ENCODE measurements at regions not wholly inside any gene's neighbourhood (a gene's known extent, or its start where the extent isn't known, plus 50 kb on each side); places are given as distances from the start of the nearest gene placed in this dataset.

DNA sequence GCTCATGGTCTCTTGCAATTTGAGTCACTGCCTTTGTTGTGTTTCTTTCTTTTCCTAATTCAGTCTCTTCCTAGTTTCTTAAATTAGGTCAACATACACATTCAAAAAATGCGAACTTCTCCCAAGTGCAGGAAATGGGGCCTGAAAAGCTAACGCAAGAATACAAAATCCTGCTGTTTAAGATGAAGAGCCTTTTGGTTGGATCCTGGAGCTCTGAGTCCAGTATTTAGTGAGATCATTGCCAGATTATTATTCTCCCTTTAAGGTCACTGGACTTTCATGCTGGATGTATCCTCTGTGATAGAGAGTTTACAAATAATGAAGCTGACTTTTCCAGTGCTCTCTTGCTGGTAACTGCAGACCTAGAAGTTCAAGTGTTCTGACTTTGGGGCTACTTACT, 401.9 kb upstream of the MKI67 start:
- no peaks in the 10 kb centered on the region for H3K9me3 Mint-ChIP-seq (ENCODE audit: low read depth)
- no peaks in the 10 kb centered on the region for H3K36me3 Mint-ChIP-seq
- peaks cover 2% of the 10 kb centered on the region for H3K27me3 Mint-ChIP-seq
- H3K27ac Mint-ChIP-seq: no peak overlapping the region
- CTCF ChIA-PET: interaction anchor here (1.3 kb wide), 1 partner anchor 260 kb away, joined by 3 read pairs; no protein-coding TSS in a partner anchor
- DNase-seq: no peak
- no peak overlapping the region for H3K4me3 Mint-ChIP-seq
- no peaks in the 10 kb centered on the region for H3K4me1 Mint-ChIP-seq
- ATAC-seq: no peak

- Mint-ChIP-seq H3K27ac (no peak overlapping the region), H3K27me3 (peaks cover 2% of the 10 kb centered on the region), H3K4me1 (no peaks in the 10 kb centered on the region), H3K9me3 (ENCODE audit: low read depth) (no peaks in the 10 kb centered on the region), H3K36me3 (no peaks in the 10 kb centered on the region), H3K4me3 (no peak overlapping the region)
- ATAC-seq: no peak
- DNase-seq: no peak
- CTCF ChIA-PET: interaction anchor here (1.3 kb wide), 1 partner anchor 261 kb away, joined by 3 read pairs; no protein-coding TSS in a partner anchor
These were observed 402.6 kb upstream of the MKI67 start for GRCh38 chr10:128528781-128529180.

GRCh38 chr10:128529225-128529624, 403.0 kb upstream of the MKI67 start:
- H3K27me3 Mint-ChIP-seq: peaks cover 2% of the 10 kb centered on the region
- no peak overlapping the region for H3K4me3 Mint-ChIP-seq
- H3K27ac Mint-ChIP-seq: no peak overlapping the region
- no peaks in the 10 kb centered on the region for H3K9me3 Mint-ChIP-seq (ENCODE audit: low read depth)
- CTCF ChIA-PET: interaction anchor here (1.3 kb wide), 1 partner anchor 261 kb away, joined by 3 read pairs; no protein-coding TSS in a partner anchor
- H3K4me1 Mint-ChIP-seq: no peaks in the 10 kb centered on the region
- no peak for ATAC-seq
- H3K36me3 Mint-ChIP-seq: no peaks in the 10 kb centered on the region
- DNase-seq: no peak

GRCh38 chr10:128530301-128530700, 404.1 kb upstream of the MKI67 start:
- H3K27me3 Mint-ChIP-seq: peaks cover 2% of the 10 kb centered on the region
- H3K4me1 Mint-ChIP-seq: no peaks in the 10 kb centered on the region
- no peaks in the 10 kb centered on the region for H3K36me3 Mint-ChIP-seq
- H3K4me3 Mint-ChIP-seq: no peak overlapping the region
- H3K27ac Mint-ChIP-seq: no peak overlapping the region
- no peak for DNase-seq
- ATAC-seq: no peak
- CTCF ChIA-PET: no interaction called here
- no peaks in the 10 kb centered on the region for H3K9me3 Mint-ChIP-seq (ENCODE audit: low read depth)

DNA sequence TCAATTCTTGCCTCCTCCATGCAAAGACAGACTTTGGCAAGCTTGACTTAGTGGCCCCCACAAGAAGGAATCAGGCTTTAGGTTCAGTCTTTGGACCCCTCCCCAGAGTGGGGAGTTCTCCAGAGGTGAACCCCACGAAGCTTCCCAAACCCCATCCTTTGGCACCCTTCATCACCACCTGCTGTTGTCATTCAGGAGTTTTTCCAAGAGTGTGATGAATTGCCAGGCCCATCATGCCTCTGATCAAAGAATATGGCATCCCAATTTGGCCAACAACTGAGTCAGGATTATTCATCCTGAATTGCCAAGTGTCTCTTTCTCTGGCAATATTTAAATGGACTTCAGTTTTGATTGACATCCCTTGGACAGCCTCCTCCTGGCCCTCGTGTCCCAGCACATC, 404.7 kb upstream of the MKI67 start:
- Mint-ChIP-seq H3K36me3 (no peaks in the 10 kb centered on the region), H3K4me3 (no peak overlapping the region), H3K27me3 (peaks cover 2% of the 10 kb centered on the region), H3K27ac (no peak overlapping the region), H3K4me1 (no peaks in the 10 kb centered on the region), H3K9me3 (ENCODE audit: low read depth) (no peaks in the 10 kb centered on the region)
- DNase-seq (no peak), ATAC-seq (no peak)
- CTCF ChIA-PET: no interaction called here

GRCh38 chr10:128534686-128535085, 408.5 kb upstream of the MKI67 start:
- CTCF ChIA-PET: interaction anchor here (1.0 kb wide), 1 partner anchor 356 kb away, joined by 3 read pairs; no protein-coding TSS in a partner anchor
- ATAC-seq (no peak), DNase-seq (no peak)
- peaks cover 22% of the 10 kb centered on the region for H3K27me3 Mint-ChIP-seq
- no peaks in the 10 kb centered on the region for H3K36me3 Mint-ChIP-seq
- H3K4me3 Mint-ChIP-seq: no peak overlapping the region
- H3K9me3 Mint-ChIP-seq (ENCODE audit: low read depth): no peaks in the 10 kb centered on the region
- H3K27ac Mint-ChIP-seq: no peak overlapping the region
- H3K4me1 Mint-ChIP-seq: no peaks in the 10 kb centered on the region

GRCh38 chr10:128536259-128536658, 410.0 kb upstream of the MKI67 start:
- CTCF ChIA-PET: no interaction called here
- H3K9me3 Mint-ChIP-seq (ENCODE audit: low read depth): no peaks in the 10 kb centered on the region

GRCh38 chr10:128537834-128538330, 411.7 kb upstream of the MKI67 start:
- peaks cover 44% of the 10 kb centered on the region for H3K27me3 Mint-ChIP-seq
- no peak overlapping the region for H3K27ac Mint-ChIP-seq
- no peaks in the 10 kb centered on the region for H3K36me3 Mint-ChIP-seq
- DNase-seq (no peak), ATAC-seq (no peak)
- no peaks in the 10 kb centered on the region for H3K9me3 Mint-ChIP-seq (ENCODE audit: low read depth)
- no peak overlapping the region for H3K4me3 Mint-ChIP-seq
- no peaks in the 10 kb centered on the region for H3K4me1 Mint-ChIP-seq
- CTCF ChIA-PET: no interaction called here

More at GRCh38 chr10:128536259-128536658, 410.0 kb upstream of the MKI67 start:
- no peak for ATAC-seq
- Mint-ChIP-seq H3K27me3 (peaks cover 35% of the 10 kb centered on the region), H3K27ac (no peak overlapping the region), H3K36me3 (no peaks in the 10 kb centered on the region), H3K4me3 (no peak overlapping the region), H3K4me1 (no peaks in the 10 kb centered on the region)
- DNase-seq: no peak

GRCh38 chr10:128538671-128539070, 412.4 kb upstream of the MKI67 start:
- H3K4me1 Mint-ChIP-seq: no peaks in the 10 kb centered on the region
- DNase-seq: no peak
- no peak for ATAC-seq

GRCh38 chr10:128539510-128540127, 413.4 kb upstream of the MKI67 start:
- Mint-ChIP-seq H3K36me3 (no peaks in the 10 kb centered on the region), H3K4me3 (no peak overlapping the region), H3K4me1 (no peaks in the 10 kb centered on the region), H3K27ac (no peak overlapping the region), H3K27me3 (peaks cover 44% of the 10 kb centered on the region), H3K9me3 (ENCODE audit: low read depth) (no peaks in the 10 kb centered on the region)
- CTCF ChIA-PET: no interaction called here
- DNase-seq: no peak
- ATAC-seq: no peak

More at GRCh38 chr10:128538671-128539070, 412.4 kb upstream of the MKI67 start:
- H3K36me3 Mint-ChIP-seq: no peaks in the 10 kb centered on the region
- CTCF ChIA-PET: no interaction called here
- no peak overlapping the region for H3K27ac Mint-ChIP-seq
- H3K27me3 Mint-ChIP-seq: peaks cover 44% of the 10 kb centered on the region
- H3K4me3 Mint-ChIP-seq: no peak overlapping the region
- no peaks in the 10 kb centered on the region for H3K9me3 Mint-ChIP-seq (ENCODE audit: low read depth)

DNA sequence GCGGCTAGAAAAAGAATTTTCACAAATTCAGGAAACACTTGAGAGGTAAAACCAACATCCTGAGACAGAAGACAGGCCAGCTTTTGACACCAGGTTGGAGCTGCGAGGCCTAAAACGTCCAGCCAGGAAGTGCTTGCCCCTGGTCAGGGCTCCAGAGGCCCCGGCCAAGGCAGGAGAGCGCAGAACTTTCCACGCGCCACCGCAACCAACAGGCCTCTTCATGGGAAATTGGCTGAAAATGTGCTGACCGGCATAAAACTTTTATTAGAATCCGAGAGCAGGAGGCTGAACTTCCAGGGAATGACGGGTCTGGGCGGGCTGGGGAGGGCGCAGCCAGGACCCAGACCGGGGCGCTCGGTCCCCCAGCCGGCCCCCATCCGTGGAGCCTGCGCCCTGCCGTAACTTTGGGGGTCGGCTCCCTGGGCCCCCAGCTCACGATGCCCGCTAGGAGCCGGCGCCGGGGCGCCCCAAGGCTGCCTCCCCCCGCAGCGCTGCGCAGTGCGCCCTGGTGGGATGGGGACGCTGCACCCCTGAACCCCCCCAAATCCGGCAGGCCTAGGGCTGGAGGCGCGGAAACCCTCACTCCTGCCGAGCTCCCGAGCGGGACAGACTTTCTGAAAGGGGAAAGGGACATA, 414.0 kb upstream of the MKI67 start:
- DNase-seq: no peak
- Mint-ChIP-seq H3K27ac (no peak overlapping the region), H3K27me3 (peaks cover 44% of the 10 kb centered on the region), H3K36me3 (no peaks in the 10 kb centered on the region), H3K4me3 (no peak overlapping the region), H3K9me3 (ENCODE audit: low read depth) (no peaks in the 10 kb centered on the region), H3K4me1 (no peaks in the 10 kb centered on the region)
- CTCF ChIA-PET: no interaction called here
- no peak for ATAC-seq

DNA sequence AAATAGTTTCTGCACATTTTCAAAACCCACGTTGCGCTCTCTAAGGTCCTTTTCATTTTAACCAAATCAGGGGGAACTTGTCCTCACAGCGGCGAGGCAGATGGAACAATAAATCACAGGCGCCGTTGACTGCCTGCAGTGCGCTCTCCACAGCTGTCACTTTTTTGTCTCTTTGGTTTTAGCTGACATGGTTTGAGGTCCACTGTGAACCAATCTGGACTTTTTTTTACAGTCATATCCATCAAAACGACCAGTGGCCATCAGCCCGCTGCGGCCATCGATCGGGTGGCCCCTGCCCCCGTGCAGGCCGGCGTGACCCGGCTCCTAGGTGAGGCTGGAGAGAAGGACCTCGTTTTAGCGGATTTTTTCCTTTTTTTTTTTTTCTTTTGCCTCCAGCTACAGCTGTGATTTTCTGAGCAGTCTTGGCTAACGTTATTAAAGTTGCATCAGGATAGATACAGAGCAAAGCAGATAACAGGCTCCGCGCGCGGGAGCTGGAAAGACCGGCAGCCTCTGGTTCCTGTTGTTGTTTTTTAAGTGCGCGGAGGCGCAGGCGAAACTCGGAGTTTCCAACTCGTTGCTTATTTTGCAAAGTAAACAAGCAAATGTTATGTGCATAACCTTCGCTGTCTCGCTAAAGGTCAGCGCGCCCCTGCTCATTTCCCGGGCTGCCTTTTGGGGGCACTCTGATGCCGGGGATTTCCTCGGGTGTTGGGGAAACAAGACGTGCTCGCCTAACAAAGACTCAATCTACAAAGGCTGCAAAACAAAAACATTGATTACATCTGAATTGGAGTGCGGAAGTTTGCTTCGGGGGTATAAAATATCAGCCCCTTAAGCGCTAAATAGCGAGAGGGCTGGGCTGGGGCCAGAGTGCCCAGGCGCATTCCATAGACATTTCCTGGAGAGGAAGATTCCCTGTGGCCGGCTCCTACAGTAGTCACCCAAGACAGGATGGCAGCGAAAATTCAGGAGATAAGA, 414.8 kb upstream of the MKI67 start:
- Mint-ChIP-seq H3K27me3 (peaks cover 44% of the 10 kb centered on the region), H3K4me1 (no peaks in the 10 kb centered on the region), H3K9me3 (ENCODE audit: low read depth) (no peaks in the 10 kb centered on the region), H3K36me3 (no peaks in the 10 kb centered on the region), H3K4me3 (no peak overlapping the region), H3K27ac (no peak overlapping the region)
- DNase-seq (no peak), ATAC-seq (no peak)
- CTCF ChIA-PET: no interaction called here

- no peak overlapping the region for H3K4me3 Mint-ChIP-seq
- no peak for ATAC-seq
- H3K36me3 Mint-ChIP-seq: no peaks in the 10 kb centered on the region
- H3K4me1 Mint-ChIP-seq: no peaks in the 10 kb centered on the region
- peaks cover 42% of the 10 kb centered on the region for H3K27me3 Mint-ChIP-seq
- CTCF ChIA-PET: no interaction called here
- no peak overlapping the region for H3K27ac Mint-ChIP-seq
- DNase-seq: no peak
- H3K9me3 Mint-ChIP-seq (ENCODE audit: low read depth): no peaks in the 10 kb centered on the region
These were observed 415.8 kb upstream of the MKI67 start for GRCh38 chr10:128541926-128542475.
